HepG2 (cell line): ENCODE measurements at regions not wholly inside any gene's neighbourhood (a gene's known extent, or its start where the extent isn't known, plus 50 kb on each side); places are given as distances from the start of the nearest gene placed in this dataset.

ENCODE experiments used
- ATAC-seq: fragments of 200-7000 bp; cut with Tn5 transposase; 3 replicates; pipeline ENCODE4 v1.9.1; 2020; ENCODE audit warnings: mild to moderate bottlenecking, moderate library complexity
- BruUV-seq: library from RNA; stranded (reverse); fragments of 400-500 nt; replicated peaks from 2 replicates; lab custom pipeline; 2021; lab: Mats Ljungman, UMichigan
- CTCF ChIA-PET: fragments of 300-600 bp; formaldehyde crosslinking; extraction: SDS; loops from one replicate; lab custom pipeline; 2021; ENCODE audit warnings: low total read pairs, inconsistent platforms, low intra/inter-chr PET ratio; lab: Yijun Ruan, JAX
- POLR2A ChIA-PET: fragments of 350-600 bp; sonication (Branson Sonifier 250); formaldehyde crosslinking; loops from one replicate; lab custom pipeline; 2020; ENCODE audit warnings: antibody characterized with exemption, inconsistent platforms; lab: Yijun Ruan, JAX
- DNase-seq: peaks from one replicate; pipeline ENCODE4 v3.0.0-alpha.2; 2015; ENCODE audit warnings: low spot score
- FAIRE-seq: peaks from 3 replicates; lab custom pipeline; 2011; peaks lifted over from hg19 to GRCh38; lab: Jason Lieb, UNC
- H2AFZ ChIP-seq: one replicate; pipeline ENCODE4 v1.6.1; 2011; ENCODE audit warnings: low read length, inconsistent platforms
- H3K27ac ChIP-seq: fragments of 300-600 bp; 3 replicates; pipeline ENCODE4 v1.8.0; 2011; ENCODE audit warnings: mixed run types, mild to moderate bottlenecking, mixed read lengths, low read length, inconsistent platforms; ENCODE audit not compliant: insufficient read depth; ENCODE audit errors: extremely low read length
- H3K27me3 ChIP-seq, 2 experiments: fragments of 200-600 bp in 1 of 2; 2 replicates in 1 of 2; 3 replicates in 1 of 2; pipeline versions ENCODE4 v1.6.0 to v1.8.0; 2011; ENCODE audit warnings: low read length in 2 of 2, mild to moderate bottlenecking in 2 of 2, moderate library complexity in 2 of 2, inconsistent platforms in 1 of 2; ENCODE audit not compliant: insufficient read depth in 2 of 2, control insufficient read depth in 1 of 2
- H3K36me3 ChIP-seq, 2 experiments: fragments of 200-600 bp in 1 of 2; replicated peaks in 1 of 2; 2 replicates in 1 of 2; 3 replicates in 1 of 2; pipeline versions ENCODE4 v1.5.1 to v1.8.0; 2011; ENCODE audit warnings: low read length in 2 of 2, inconsistent platforms in 1 of 2; ENCODE audit not compliant: insufficient read depth in 2 of 2, control insufficient read depth in 1 of 2
- H3K4me1 ChIP-seq: 2 replicates; pipeline ENCODE4 v1.5.1; 2012; ENCODE audit warnings: low read length, inconsistent platforms; ENCODE audit not compliant: insufficient read depth
- H3K4me2 ChIP-seq: 2 replicates; pipeline ENCODE4 v1.6.0; 2011; ENCODE audit warnings: low read depth, low read length, inconsistent platforms
- H3K4me3 ChIP-seq, 3 experiments: fragments of 200-600 bp in 1 of 3; sonication (generic), shearing (Covaris generic) in 1 of 3; replicated peaks in 1 of 3; 2 replicates each; pipeline ENCODE4 v1.5.1; 2011 to 2016; ENCODE audit warnings: low read length in 3 of 3, inconsistent platforms in 2 of 3, low read depth in 2 of 3, mild to moderate bottlenecking in 2 of 3, control low read depth in 1 of 3, mixed read lengths in 1 of 3; ENCODE audit not compliant: insufficient read depth in 1 of 3
- H3K79me2 ChIP-seq: one replicate; pipeline ENCODE4 v1.6.1; 2011; ENCODE audit warnings: low read length, inconsistent platforms; ENCODE audit not compliant: insufficient read depth
- H3K9ac ChIP-seq: 2 replicates; pipeline ENCODE4 v1.6.0; 2011; ENCODE audit warnings: mild to moderate bottlenecking, low read depth, low read length, inconsistent platforms; ENCODE audit not compliant: insufficient read depth
- H3K9me3 ChIP-seq: 2 replicates; pipeline ENCODE4 v1.5.1; 2012; ENCODE audit warnings: mild to moderate bottlenecking, low read length
- H4K20me1 ChIP-seq: 2 replicates; pipeline ENCODE4 v1.6.0; 2011; ENCODE audit warnings: inconsistent platforms, mild to moderate bottlenecking, low read length, moderate library complexity; ENCODE audit not compliant: insufficient read depth
- ARHGAP35 ChIP-seq: sonication (generic); formaldehyde crosslinking; IDR thresholded peaks from 2 replicates; pipeline ENCODE4 v1.9.0; 2022; ENCODE audit warnings: mild to moderate bottlenecking, inconsistent platforms, moderate library complexity, missing genetic modification reagents, borderline replicate concordance
- ARNTL ChIP-seq: sonication (generic); formaldehyde crosslinking; IDR thresholded peaks from 2 replicates; pipeline ENCODE4 v1.4.0; 2020; ENCODE audit warnings: mild to moderate bottlenecking, missing genetic modification reagents
- GTF3A ChIP-seq: sonication (generic); formaldehyde crosslinking; conservative IDR thresholded peaks from 2 replicates; pipeline ENCODE4 v1.4.0; 2020; ENCODE audit warnings: mild to moderate bottlenecking, missing genetic modification reagents
- SIN3B ChIP-seq: fragments of 150-350 bp; IDR thresholded peaks from 2 replicates; pipeline ENCODE4 v1.6.1; 2014; ENCODE audit warnings: low read length
- SMC3 ChIP-seq: IDR thresholded peaks from 2 replicates; pipeline ENCODE4 v1.6.1; 2011; ENCODE audit warnings: low read length, improper control_type of control experiment
- TAF15 ChIP-seq: fragments of 200-400 bp; formaldehyde crosslinking; IDR thresholded peaks from one replicate; pipeline ENCODE4 v1.6.1; 2018; ENCODE audit warnings: mild to moderate bottlenecking, low read depth, low read length; ENCODE audit not compliant: poor library complexity, severe bottlenecking
- TP53 ChIP-seq: sonication (generic); formaldehyde crosslinking; conservative IDR thresholded peaks from 2 replicates; pipeline ENCODE4 v1.4.0; 2020; ENCODE audit warnings: missing genetic modification reagents
- ZNF530 ChIP-seq: sonication (generic); formaldehyde crosslinking; IDR thresholded peaks from 2 replicates; pipeline ENCODE4 v1.5.0; 2020; ENCODE audit warnings: low read depth, mild to moderate bottlenecking, missing genetic modification reagents
- WGBS: methylation state at CpG from one replicate; pipeline ENCODE4 v1.1.6; 2017; ENCODE audit warnings: low lambda C conversion rate; 5-methylcytosine and 5-hydroxymethylcytosine counted together
- in situ Hi-C: cut with HindIII; loops from 2 replicates; pipeline ENCODE4 v1.10.0; 2017; ENCODE audit warnings: low pct_unique_long_range_greater_than_20kb; ENCODE audit not compliant: extremely low pct_ligation_motif_present
- intact Hi-C: fragments of 100-400 bp; cut with micrococcal nuclease; formaldehyde crosslinking; loops from one replicate; pipeline ENCODE4 v1.10.0; 2022; ENCODE audit not compliant: unreplicated experiment
- TF ChIP-seq, protein P1 (sequence below): sonication (generic); formaldehyde crosslinking; IDR thresholded peaks from 2 replicates; pipeline ENCODE4 v1.5.1; 2020; ENCODE audit warnings: missing genetic modification reagents, mild to moderate bottlenecking, borderline replicate concordance
- TF ChIP-seq, protein P2 (sequence below): sonication (generic); formaldehyde crosslinking; IDR thresholded peaks from 2 replicates; pipeline ENCODE4 v1.5.0; 2020; ENCODE audit warnings: mild to moderate bottlenecking, low read depth, missing genetic modification reagents, borderline replicate concordance

DNA sequence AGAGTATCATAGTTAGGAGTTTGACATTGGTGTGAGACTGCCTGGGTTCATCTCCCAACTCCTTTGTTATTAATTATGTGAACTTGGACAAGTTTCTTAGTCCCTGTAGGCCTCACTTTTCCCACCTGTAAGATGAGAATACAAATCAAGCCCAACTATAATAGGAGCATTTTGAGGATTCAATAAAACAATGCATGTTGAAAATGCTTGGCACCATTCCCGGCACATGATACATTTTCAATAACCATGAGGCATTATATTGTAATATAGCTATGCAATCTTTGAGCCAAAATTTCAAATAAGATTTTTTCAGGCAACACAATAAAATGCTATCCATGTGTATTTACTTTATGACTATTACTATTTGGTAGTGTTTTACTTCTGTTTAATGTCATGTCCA is 229.0 kb upstream of the SP4 start:
- FAIRE-seq (no peak), DNase-seq (no peak), ATAC-seq (no peak)
- intact Hi-C loops, result no loop called here
- TF ChIP-seq ARHGAP35 (CRISPR knock-in tag), result no peak
- TF ChIP-seq, protein P1, sequence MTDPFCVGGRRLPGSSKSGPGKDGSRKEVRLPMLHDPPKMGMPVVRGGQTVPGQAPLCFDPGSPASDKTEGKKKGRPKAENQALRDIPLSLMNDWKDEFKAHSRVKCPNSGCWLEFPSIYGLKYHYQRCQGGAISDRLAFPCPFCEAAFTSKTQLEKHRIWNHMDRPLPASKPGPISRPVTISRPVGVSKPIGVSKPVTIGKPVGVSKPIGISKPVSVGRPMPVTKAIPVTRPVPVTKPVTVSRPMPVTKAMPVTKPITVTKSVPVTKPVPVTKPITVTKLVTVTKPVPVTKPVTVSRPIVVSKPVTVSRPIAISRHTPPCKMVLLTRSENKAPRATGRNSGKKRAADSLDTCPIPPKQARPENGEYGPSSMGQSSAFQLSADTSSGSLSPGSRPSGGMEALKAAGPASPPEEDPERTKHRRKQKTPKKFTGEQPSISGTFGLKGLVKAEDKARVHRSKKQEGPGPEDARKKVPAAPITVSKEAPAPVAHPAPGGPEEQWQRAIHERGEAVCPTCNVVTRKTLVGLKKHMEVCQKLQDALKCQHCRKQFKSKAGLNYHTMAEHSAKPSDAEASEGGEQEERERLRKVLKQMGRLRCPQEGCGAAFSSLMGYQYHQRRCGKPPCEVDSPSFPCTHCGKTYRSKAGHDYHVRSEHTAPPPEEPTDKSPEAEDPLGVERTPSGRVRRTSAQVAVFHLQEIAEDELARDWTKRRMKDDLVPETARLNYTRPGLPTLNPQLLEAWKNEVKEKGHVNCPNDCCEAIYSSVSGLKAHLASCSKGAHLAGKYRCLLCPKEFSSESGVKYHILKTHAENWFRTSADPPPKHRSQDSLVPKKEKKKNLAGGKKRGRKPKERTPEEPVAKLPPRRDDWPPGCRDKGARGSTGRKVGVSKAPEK (CRISPR knock-in tag), result no peak
- no peak for TF ChIP-seq ZNF530
- no peak for TF ChIP-seq ARNTL (CRISPR knock-in tag)
- TF ChIP-seq SMC3, result no peak
- no peak for TF ChIP-seq GTF3A (CRISPR knock-in tag)
- TF ChIP-seq SIN3B, result no peak
- TF ChIP-seq TP53 (CRISPR knock-in tag), result no peak
- TF ChIP-seq, protein P2, sequence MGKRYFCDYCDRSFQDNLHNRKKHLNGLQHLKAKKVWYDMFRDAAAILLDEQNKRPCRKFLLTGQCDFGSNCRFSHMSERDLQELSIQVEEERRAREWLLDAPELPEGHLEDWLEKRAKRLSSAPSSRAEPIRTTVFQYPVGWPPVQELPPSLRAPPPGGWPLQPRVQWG (CRISPR knock-in tag), result no peak
- no peak for TF ChIP-seq TAF15
- 35% methylated on average over 1 of the region's 1 CpG for WGBS
- in situ Hi-C loops, result no loop called here
- H4K20me1 ChIP-seq, result no peaks in the 10 kb centered on the region
- no peaks in the 10 kb centered on the region for H3K27me3 ChIP-seq
- POLR2A ChIA-PET, result no interaction called here
- H3K4me3 ChIP-seq, result no peak overlapping the region
- no peaks in the 10 kb centered on the region for H3K36me3 ChIP-seq
- H3K79me2 ChIP-seq, result no peaks in the 10 kb centered on the region
- no peaks in the 10 kb centered on the region for H3K4me1 ChIP-seq
- BruUV-seq, result no TSS peak
- no peak overlapping the region for H3K9ac ChIP-seq
- H3K27ac ChIP-seq, result no peak overlapping the region
- CTCF ChIA-PET, result no interaction called here
- H2AFZ ChIP-seq, result no peak overlapping the region
- H3K4me2 ChIP-seq, result no peak overlapping the region
- no peaks in the 10 kb centered on the region for H3K9me3 ChIP-seq
